BLaER1 (cell line): ENCODE measurements at regions not wholly inside any gene's neighbourhood (a gene's known extent, or its start where the extent isn't known, plus 50 kb on each side); places are given as distances from the start of the nearest gene placed in this dataset.
"Not testable (repeated sequence)": the region's sequence is repeated elsewhere in the genome, so short reads cannot be mapped to it uniquely, and the experiment has no call there.

Experiments used
- H3K27ac ChIP-seq: shearing (Covaris generic); formaldehyde crosslinking; 2 replicates; pipeline ENCODE4 v1.8.1; 2022
- H3K27me3 ChIP-seq: shearing (Covaris generic); formaldehyde crosslinking; 2 replicates; pipeline ENCODE4 v1.8.1; 2022
- H3K36me3 ChIP-seq: shearing (Covaris generic); formaldehyde crosslinking; 2 replicates; pipeline ENCODE4 v1.8.1; 2022
- H3K4me1 ChIP-seq: shearing (Covaris generic); formaldehyde crosslinking; 2 replicates; pipeline ENCODE4 v1.8.1; 2022
- H3K4me2 ChIP-seq: shearing (Covaris generic); formaldehyde crosslinking; 2 replicates; pipeline ENCODE4 v1.8.1; 2022
- H3K4me3 ChIP-seq: shearing (Covaris generic); formaldehyde crosslinking; 2 replicates; pipeline ENCODE4 v1.8.1; 2022
- H3K9ac ChIP-seq: shearing (Covaris generic); formaldehyde crosslinking; 2 replicates; pipeline ENCODE4 v1.8.1; 2022
- H3K9me3 ChIP-seq: shearing (Covaris generic); formaldehyde crosslinking; 2 replicates; pipeline ENCODE4 v1.8.1; 2022
- H4K20me1 ChIP-seq: shearing (Covaris generic); formaldehyde crosslinking; 2 replicates; pipeline ENCODE4 v1.8.1; 2022

GRCh38 chr21:6097736-6098135 is 4423.6 kb upstream of the TPTE start:
- not testable (repeated sequence) for H3K4me1 ChIP-seq, H3K27ac ChIP-seq, H4K20me1 ChIP-seq, H3K9ac ChIP-seq, H3K9me3 ChIP-seq, H3K36me3 ChIP-seq, H3K4me3 ChIP-seq, H3K4me2 ChIP-seq, H3K27me3 ChIP-seq

- H3K4me3 ChIP-seq, H3K4me2 ChIP-seq, H4K20me1 ChIP-seq, H3K27ac ChIP-seq, H3K4me1 ChIP-seq, H3K36me3 ChIP-seq, H3K9ac ChIP-seq, H3K27me3 ChIP-seq, H3K9me3 ChIP-seq: not testable (repeated sequence)
These were observed 4423.0 kb upstream of the TPTE start for GRCh38 chr21:6098191-6098935.

GRCh38 chr21:6101588-6101987 is 4419.8 kb upstream of the TPTE start:
- not testable (repeated sequence) for H3K9me3 ChIP-seq, H3K4me3 ChIP-seq, H3K4me1 ChIP-seq, H3K9ac ChIP-seq, H3K27ac ChIP-seq, H3K27me3 ChIP-seq, H4K20me1 ChIP-seq, H3K36me3 ChIP-seq, H3K4me2 ChIP-seq

- not testable (repeated sequence) for H3K4me2 ChIP-seq, H3K27ac ChIP-seq, H3K27me3 ChIP-seq, H3K36me3 ChIP-seq, H3K4me1 ChIP-seq, H4K20me1 ChIP-seq, H3K4me3 ChIP-seq, H3K9me3 ChIP-seq, H3K9ac ChIP-seq
These were observed 4416.8 kb upstream of the TPTE start for GRCh38 chr21:6104546-6104945.

- not testable (repeated sequence) for H3K9me3 ChIP-seq, H3K27ac ChIP-seq, H3K4me2 ChIP-seq, H3K9ac ChIP-seq, H3K4me1 ChIP-seq, H3K27me3 ChIP-seq, H3K36me3 ChIP-seq, H3K4me3 ChIP-seq, H4K20me1 ChIP-seq
These were observed 4414.5 kb upstream of the TPTE start for GRCh38 chr21:6106686-6107567.

GRCh38 chr21:6108894-6109293 is 4412.5 kb upstream of the TPTE start:
- H3K27me3 ChIP-seq, H3K9ac ChIP-seq, H3K36me3 ChIP-seq, H4K20me1 ChIP-seq, H3K27ac ChIP-seq, H3K4me2 ChIP-seq, H3K4me1 ChIP-seq, H3K9me3 ChIP-seq, H3K4me3 ChIP-seq: not testable (repeated sequence)

GRCh38 chr21:6109774-6110173 is 4411.6 kb upstream of the TPTE start:
- H3K4me2 ChIP-seq, H3K9ac ChIP-seq, H3K4me1 ChIP-seq, H3K36me3 ChIP-seq, H3K9me3 ChIP-seq, H4K20me1 ChIP-seq, H3K27me3 ChIP-seq, H3K27ac ChIP-seq, H3K4me3 ChIP-seq: not testable (repeated sequence)

GRCh38 chr21:6110716-6111343 is 4410.6 kb upstream of the TPTE start:
- H3K4me3 ChIP-seq: peak overlapping the region; percentile 54; the same call in 1 of the 2 replicates
- H3K36me3 ChIP-seq, H3K9ac ChIP-seq, H3K4me1 ChIP-seq, H4K20me1 ChIP-seq, H3K4me2 ChIP-seq, H3K27me3 ChIP-seq, H3K27ac ChIP-seq, H3K9me3 ChIP-seq: not testable (repeated sequence)

- H3K4me2 ChIP-seq, H3K4me1 ChIP-seq, H3K27me3 ChIP-seq, H3K9me3 ChIP-seq, H4K20me1 ChIP-seq, H3K36me3 ChIP-seq, H3K27ac ChIP-seq, H3K9ac ChIP-seq: not testable (repeated sequence)
- H3K4me3 ChIP-seq: peak overlapping the region; percentile 54; the same call in 1 of the 2 replicates
These were observed 4410.0 kb upstream of the TPTE start for GRCh38 chr21:6111354-6111753.

- H3K36me3 ChIP-seq, H3K27ac ChIP-seq, H3K4me1 ChIP-seq, H3K4me3 ChIP-seq, H3K9me3 ChIP-seq, H4K20me1 ChIP-seq, H3K9ac ChIP-seq, H3K27me3 ChIP-seq, H3K4me2 ChIP-seq: not testable (repeated sequence)
These were observed 4403.0 kb upstream of the TPTE start for GRCh38 chr21:6118336-6118735.

GRCh38 chr21:6120863-6121262 is 4400.5 kb upstream of the TPTE start:
- H3K4me2 ChIP-seq, H4K20me1 ChIP-seq, H3K9ac ChIP-seq, H3K36me3 ChIP-seq, H3K27me3 ChIP-seq, H3K27ac ChIP-seq, H3K9me3 ChIP-seq, H3K4me1 ChIP-seq, H3K4me3 ChIP-seq: not testable (repeated sequence)

- not testable (repeated sequence) for H3K36me3 ChIP-seq, H3K4me2 ChIP-seq, H3K4me1 ChIP-seq, H3K27ac ChIP-seq, H3K27me3 ChIP-seq, H4K20me1 ChIP-seq, H3K9me3 ChIP-seq, H3K9ac ChIP-seq, H3K4me3 ChIP-seq
These were observed 4398.8 kb upstream of the TPTE start for GRCh38 chr21:6122629-6123028.

GRCh38 chr21:6123224-6123623 is 4398.2 kb upstream of the TPTE start:
- H3K4me3 ChIP-seq, H3K27ac ChIP-seq, H4K20me1 ChIP-seq, H3K4me1 ChIP-seq, H3K27me3 ChIP-seq, H3K9ac ChIP-seq, H3K9me3 ChIP-seq, H3K36me3 ChIP-seq, H3K4me2 ChIP-seq: not testable (repeated sequence)

- H3K27ac ChIP-seq, H3K36me3 ChIP-seq, H3K4me2 ChIP-seq, H3K4me3 ChIP-seq, H4K20me1 ChIP-seq, H3K9ac ChIP-seq, H3K9me3 ChIP-seq, H3K27me3 ChIP-seq, H3K4me1 ChIP-seq: not testable (repeated sequence)
These were observed 4395.7 kb upstream of the TPTE start for GRCh38 chr21:6125549-6126240.
